ENCODE measurements at regions not wholly inside any gene's neighbourhood (a gene's known extent, or its start where the extent isn't known, plus 50 kb on each side); places are given as distances from the start of the nearest gene placed in this dataset.

DNA sequence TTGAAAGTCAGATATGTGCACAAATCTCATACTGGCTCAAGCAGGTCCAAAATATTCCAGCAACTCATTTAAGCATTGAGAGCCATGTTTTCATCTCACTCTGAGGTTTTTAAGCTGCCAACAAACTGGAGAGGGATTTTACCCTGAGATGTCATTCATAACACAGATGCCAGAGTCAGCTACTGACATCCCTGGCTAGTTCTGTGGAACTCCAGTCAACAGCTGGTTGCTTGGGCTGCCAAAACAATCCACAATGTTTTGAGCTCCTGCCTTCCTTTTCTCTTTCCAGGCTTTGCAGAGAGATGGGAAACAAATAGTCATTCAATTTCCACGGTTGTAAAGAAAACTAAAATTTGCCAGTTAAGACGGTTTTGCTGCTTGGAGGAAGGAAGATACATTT lies 621.2 kb upstream of the FBXO33 start:
- Histone ChIP-seq H3K9ac (ENCODE audit: insufficient read depth, low read depth, low read length) (no peak overlapping the region), H3K4me1 (ENCODE audit: insufficient read depth, low read length) (no peaks in the 10 kb centered on the region), H3K4me2 (ENCODE audit: low read depth, low read length) (no peak overlapping the region), H3K4me3 (replicated peaks in 1 of 3; ENCODE audit: insufficient read depth in 1 of 3, low read depth in 2 of 3, low read length in 3 of 3) (no peak overlapping the region), H3K27me3 (ENCODE audit: control insufficient read depth in 1 of 2, insufficient read depth in 2 of 2, low read length in 2 of 2) (no peaks in the 10 kb centered on the region), H3K27ac (ENCODE audit: extremely low read length, insufficient read depth, low read length) (no peak overlapping the region), H3K9me3 (ENCODE audit: low read length) (peaks cover 15% of the 10 kb centered on the region), H3K36me3 (replicated peaks in 1 of 2; ENCODE audit: control insufficient read depth in 1 of 2, insufficient read depth in 2 of 2, low read length in 2 of 2) (no peaks in the 10 kb centered on the region), H3K79me2 (ENCODE audit: insufficient read depth, low read length) (no peaks in the 10 kb centered on the region), H2AFZ (ENCODE audit: low read length) (no peak overlapping the region), H4K20me1 (ENCODE audit: insufficient read depth, low read length) (no peaks in the 10 kb centered on the region)
- no TSS peak for BruUV-seq (replicated peaks)
- DNase-seq (ENCODE audit: low spot score), result no peak
- ChIA-PET POLR2A (no interaction called here), CTCF (ENCODE audit: low intra/inter-chr PET ratio, low total read pairs) (no interaction called here)
- intact Hi-C loops (cut with micrococcal nuclease; ENCODE audit: unreplicated experiment) (no loop called here), in situ Hi-C loops (cut with HindIII; ENCODE audit: extremely low pct_ligation_motif_present, low pct_unique_long_range_greater_than_20kb) (no loop called here)
- no peak for ATAC-seq
- FAIRE-seq, result no peak
- 4% methylated on average over 2 of the region's 2 CpGs for WGBS (ENCODE audit: low lambda C conversion rate)
- no peak for TF ChIP-seq DR1 (CRISPR knock-in tag; IDR thresholded peaks at IDR 0.05)

DNA sequence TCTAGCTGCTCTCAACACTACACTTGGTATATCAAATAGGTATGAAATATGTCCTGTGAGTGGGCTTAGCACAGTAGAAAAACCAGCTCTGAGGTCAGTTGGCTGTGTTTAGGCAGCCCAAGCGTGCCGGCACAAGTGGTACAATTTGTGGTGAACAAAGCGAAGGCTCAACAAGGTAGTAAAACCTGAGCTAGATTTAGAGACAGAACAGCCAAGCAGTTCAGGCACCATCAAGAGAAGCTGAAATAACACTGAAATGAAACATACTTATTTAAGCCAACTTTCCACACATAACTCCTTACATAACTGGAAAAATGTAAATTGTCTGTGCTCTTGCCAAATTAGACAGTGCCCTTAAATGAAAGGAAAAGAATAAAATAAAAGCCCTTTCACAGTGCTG lies 596.8 kb upstream of the FBXO33 start:
- Histone ChIP-seq H2AFZ (ENCODE audit: low read length) (no peak overlapping the region), H3K36me3 (replicated peaks in 1 of 2; ENCODE audit: control insufficient read depth in 1 of 2, insufficient read depth in 2 of 2, low read length in 2 of 2) (no peaks in the 10 kb centered on the region), H3K27me3 (ENCODE audit: control insufficient read depth in 1 of 2, insufficient read depth in 2 of 2, low read length in 2 of 2) (no peaks in the 10 kb centered on the region), H3K27ac (ENCODE audit: extremely low read length, insufficient read depth, low read length) (no peak overlapping the region), H3K9me3 (ENCODE audit: low read length) (peaks cover 57% of the 10 kb centered on the region), H3K9ac (ENCODE audit: insufficient read depth, low read depth, low read length) (no peak overlapping the region), H3K4me2 (ENCODE audit: low read depth, low read length) (no peak overlapping the region), H3K4me1 (ENCODE audit: insufficient read depth, low read length) (no peaks in the 10 kb centered on the region), H4K20me1 (ENCODE audit: insufficient read depth, low read length) (no peaks in the 10 kb centered on the region), H3K4me3 (replicated peaks in 1 of 3; ENCODE audit: insufficient read depth in 1 of 3, low read depth in 2 of 3, low read length in 3 of 3) (no peak overlapping the region), H3K79me2 (ENCODE audit: insufficient read depth, low read length) (no peaks in the 10 kb centered on the region)
- ChIA-PET CTCF (ENCODE audit: low intra/inter-chr PET ratio, low total read pairs) (no interaction called here), POLR2A (no interaction called here)
- BruUV-seq (replicated peaks), result no TSS peak
- no peak for TF ChIP-seq CEBPB (IDR thresholded peaks at IDR 0.05; ENCODE audit: borderline replicate concordance, low read depth, low read length)
- TF ChIP-seq ZNF552 (CRISPR knock-in tag; IDR thresholded peaks at IDR 0.05; ENCODE audit: borderline replicate concordance), result no peak
- no peak for TF ChIP-seq TEAD2 (CRISPR knock-in tag; IDR thresholded peaks at IDR 0.05)
- no peak for TF ChIP-seq BRD4 (CRISPR knock-in tag; IDR thresholded peaks at IDR 0.05)
- TF ChIP-seq, protein P1, sequence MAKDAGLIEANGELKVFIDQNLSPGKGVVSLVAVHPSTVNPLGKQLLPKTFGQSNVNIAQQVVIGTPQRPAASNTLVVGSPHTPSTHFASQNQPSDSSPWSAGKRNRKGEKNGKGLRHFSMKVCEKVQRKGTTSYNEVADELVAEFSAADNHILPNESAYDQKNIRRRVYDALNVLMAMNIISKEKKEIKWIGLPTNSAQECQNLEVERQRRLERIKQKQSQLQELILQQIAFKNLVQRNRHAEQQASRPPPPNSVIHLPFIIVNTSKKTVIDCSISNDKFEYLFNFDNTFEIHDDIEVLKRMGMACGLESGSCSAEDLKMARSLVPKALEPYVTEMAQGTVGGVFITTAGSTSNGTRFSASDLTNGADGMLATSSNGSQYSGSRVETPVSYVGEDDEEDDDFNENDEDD (CRISPR knock-in tag; IDR thresholded peaks at IDR 0.05; ENCODE audit: borderline replicate concordance), result no peak
- TF ChIP-seq TOPORS (CRISPR knock-in tag; IDR thresholded peaks at IDR 0.05), result no peak
- TF ChIP-seq ZSCAN22 (CRISPR knock-in tag; IDR thresholded peaks at IDR 0.05), result no peak
- no peak for TF ChIP-seq KDM1A (CRISPR knock-in tag; IDR thresholded peaks at IDR 0.05)
- no peak for TF ChIP-seq ZNF350 (CRISPR knock-in tag; IDR thresholded peaks at IDR 0.05; ENCODE audit: borderline replicate concordance, low read depth)
- no peak for TF ChIP-seq TBX3 (IDR thresholded peaks at IDR 0.05; ENCODE audit: borderline replicate concordance)
- in situ Hi-C loops (cut with HindIII; ENCODE audit: extremely low pct_ligation_motif_present, low pct_unique_long_range_greater_than_20kb), result no loop called here
- ATAC-seq (no peak), FAIRE-seq (no peak), DNase-seq (ENCODE audit: low spot score) (no peak)
- 27% methylated on average over 3 of the region's 3 CpGs for WGBS (ENCODE audit: low lambda C conversion rate)
- intact Hi-C loops (cut with micrococcal nuclease; ENCODE audit: unreplicated experiment), result no loop called here

All from HepG2 (cell line).